GM20431 (cell line): ENCODE measurements at regions not wholly inside any gene's neighbourhood (a gene's known extent, or its start where the extent isn't known, plus 50 kb on each side); places are given as distances from the start of the nearest gene placed in this dataset.
"Not testable (repeated sequence)": the region's sequence is repeated elsewhere in the genome, so short reads cannot be mapped to it uniquely, and the experiment has no call there.

Experiments
- in situ Hi-C: fragments of 300-500 bp; cut with MseI, MboI; formaldehyde crosslinking; loops from one replicate; pipeline ENCODE4 v1.15.0; 2020; ENCODE audit warnings: low sequenced_read_pairs; ENCODE audit not compliant: unreplicated experiment

- in situ Hi-C loops = not testable (repeated sequence)
Observed at GRCh38 chr4:68720723-68721122, 50.3 kb upstream of the UGT2B15 start.

- in situ Hi-C loops = no loop called here
Observed at GRCh38 chr4:68724426-68724825, 54.0 kb upstream of the UGT2B15 start.

- in situ Hi-C loops = no loop called here
Observed at GRCh38 chr4:68724922-68725321, 54.5 kb upstream of the UGT2B15 start.

GRCh38 chr4:68732653-68733466 lies 62.4 kb upstream of the UGT2B15 start:
- in situ Hi-C loops = no loop called here

- in situ Hi-C loops = no loop called here
Observed at GRCh38 chr4:68734095-68734494, 63.6 kb upstream of the UGT2B15 start.

DNA sequence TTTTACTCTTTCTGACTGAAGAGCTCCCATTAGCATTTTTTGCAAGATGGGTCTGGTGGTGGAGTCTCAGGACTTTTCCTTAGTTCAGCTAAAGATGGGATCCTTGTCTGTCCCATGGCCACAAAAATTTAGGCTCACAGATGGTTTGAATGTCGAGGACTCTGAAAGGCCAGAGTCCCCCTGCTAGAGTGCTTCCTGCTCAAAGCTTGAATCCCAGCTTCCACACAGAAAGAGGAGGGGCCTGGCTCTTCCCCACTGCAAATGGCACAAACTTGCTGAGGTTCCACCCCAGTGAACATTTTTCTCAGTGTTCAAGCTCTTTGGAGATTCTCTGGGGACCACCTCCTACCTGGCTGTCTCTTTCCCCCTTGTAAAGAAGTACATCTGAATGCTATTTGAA lies 64.7 kb upstream of the UGT2B15 start:
- in situ Hi-C loops = no loop called here

GRCh38 chr4:68736813-68737212 lies 66.4 kb upstream of the UGT2B15 start:
- in situ Hi-C loops = no loop called here

DNA sequence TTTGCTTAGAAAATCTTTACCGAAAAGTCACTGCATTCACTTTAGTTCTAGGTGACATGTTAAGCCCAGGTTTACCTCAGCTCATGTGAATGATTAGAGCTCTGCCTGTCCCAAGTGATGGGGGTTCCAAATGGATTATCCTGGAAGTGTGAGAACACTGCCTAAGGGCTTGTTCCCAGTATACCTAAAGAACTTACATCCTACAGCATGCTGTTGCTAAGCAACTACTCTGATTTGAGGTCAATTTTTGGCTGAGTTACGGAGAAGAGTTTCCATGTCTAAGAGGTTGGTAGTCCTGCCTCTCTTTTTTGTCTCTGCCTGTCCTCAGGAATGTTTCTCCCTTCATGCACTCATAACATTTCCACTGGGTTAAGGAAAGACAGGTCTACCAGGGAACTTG lies 67.6 kb upstream of the UGT2B15 start:
- in situ Hi-C loops = no loop called here

GRCh38 chr4:68744368-68744767 lies 71.4 kb upstream of the UGT2B10 start:
- in situ Hi-C loops = no loop called here

GRCh38 chr4:68748181-68748991 lies 67.4 kb upstream of the UGT2B10 start:
- in situ Hi-C loops = no loop called here

DNA sequence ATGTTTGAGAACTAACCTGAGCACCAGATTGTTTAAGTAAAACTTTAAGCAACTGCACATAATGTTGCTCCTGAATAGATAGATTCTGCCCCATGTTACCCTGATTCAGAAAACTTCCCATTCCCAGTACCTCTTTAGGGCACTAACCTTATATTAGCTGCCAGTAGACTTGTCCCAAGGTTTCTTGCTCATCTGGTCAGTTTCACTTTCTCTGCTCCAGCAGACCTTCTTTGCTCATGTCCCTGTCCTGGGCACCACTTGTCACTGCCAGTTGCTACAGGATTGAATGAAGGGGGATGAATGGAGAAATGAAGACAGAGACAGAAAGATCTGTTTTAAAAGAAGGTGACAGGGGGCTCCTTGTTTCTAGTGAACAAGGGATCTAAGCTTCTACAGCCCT lies 65.2 kb upstream of the UGT2B10 start:
- in situ Hi-C loops = loop anchor here (25.0 kb wide), 1 partner anchor 1237 kb away; the partner anchor contains the start of gene STATH

- in situ Hi-C loops = loop anchor here (25.0 kb wide), 1 partner anchor 1236 kb away; the partner anchor contains the start of gene STATH
Observed at GRCh38 chr4:68751138-68751537, 64.7 kb upstream of the UGT2B10 start.

DNA sequence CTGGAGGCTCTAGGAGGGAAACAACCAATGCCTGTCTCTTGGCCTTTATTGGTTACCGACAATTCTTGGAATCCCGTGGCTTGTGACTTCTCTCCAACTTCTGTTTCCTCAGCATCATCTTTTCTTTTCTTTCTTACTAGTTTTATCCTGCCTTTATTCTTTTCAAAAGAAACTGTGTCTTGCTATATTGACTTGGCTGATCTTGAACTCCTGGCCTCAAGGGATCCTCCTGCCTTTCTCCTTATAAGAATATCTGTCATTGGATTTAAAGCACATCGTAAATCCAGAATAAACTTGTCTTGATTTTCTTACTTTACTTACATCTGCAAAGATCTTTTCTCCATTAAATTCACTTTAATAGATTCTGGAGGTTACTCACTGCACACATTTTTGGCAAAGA lies 49.9 kb upstream of the UGT2B10 start:
- in situ Hi-C loops = loop anchor here (25.0 kb wide), 1 partner anchor 1221 kb away; the partner anchor contains the start of gene STATH
